HL-60 (cell line): ENCODE measurements at regions not wholly inside any gene's neighbourhood (a gene's known extent, or its start where the extent isn't known, plus 50 kb on each side); places are given as distances from the start of the nearest gene placed in this dataset.

Experiments
- DNase-seq, 2 experiments: peaks; one replicate each; pipeline ENCODE4 v3.0.0-alpha.2; 2010 to 2020; ENCODE audit warnings: low read depth in 1 of 2, low spot score in 1 of 2
- H3K27ac ChIP-seq: fragments of 250-450 bp; sonication (Bioruptor Pico); replicated peaks from 2 replicates; pipeline ENCODE4 v1.5.1; 2020; ENCODE audit warnings: mild to moderate bottlenecking, moderate library complexity
- H3K27me3 ChIP-seq: fragments of 250-450 bp; sonication (Bioruptor Pico); 2 replicates; pipeline ENCODE4 v1.5.1; 2021; ENCODE audit warnings: mild to moderate bottlenecking, moderate library complexity; ENCODE audit not compliant: insufficient read depth, poor library complexity, severe bottlenecking
- H3K4me3 ChIP-seq: replicated peaks from 2 replicates; pipeline ENCODE4 v1.5.1; 2011; ENCODE audit warnings: mild to moderate bottlenecking, control low read depth, low read length; ENCODE audit not compliant: insufficient read depth
- GABPA ChIP-seq: IDR thresholded peaks from 2 replicates; pipeline ENCODE4 v1.6.1; 2012; ENCODE audit warnings: low read depth
- POLR2AphosphoS5 ChIP-seq: IDR thresholded peaks from 2 replicates; pipeline ENCODE4 v1.6.1; 2012; ENCODE audit warnings: low read depth
- SPI1 ChIP-seq: IDR thresholded peaks from 2 replicates; pipeline ENCODE4 v1.6.1; 2012; ENCODE audit warnings: low read depth, mild to moderate bottlenecking, borderline replicate concordance
- TF ChIP-seq, protein P1 (sequence below): IDR thresholded peaks from 2 replicates; pipeline ENCODE4 v1.6.1; 2012; ENCODE audit warnings: low read depth; ENCODE audit not compliant: insufficient replicate concordance
- TF ChIP-seq, protein P2 (sequence below): IDR thresholded peaks from one replicate; pipeline ENCODE4 v1.5.1; 2011; ENCODE audit warnings: low read length, control low read depth, inconsistent platforms; ENCODE audit not compliant: insufficient read depth

DNA sequence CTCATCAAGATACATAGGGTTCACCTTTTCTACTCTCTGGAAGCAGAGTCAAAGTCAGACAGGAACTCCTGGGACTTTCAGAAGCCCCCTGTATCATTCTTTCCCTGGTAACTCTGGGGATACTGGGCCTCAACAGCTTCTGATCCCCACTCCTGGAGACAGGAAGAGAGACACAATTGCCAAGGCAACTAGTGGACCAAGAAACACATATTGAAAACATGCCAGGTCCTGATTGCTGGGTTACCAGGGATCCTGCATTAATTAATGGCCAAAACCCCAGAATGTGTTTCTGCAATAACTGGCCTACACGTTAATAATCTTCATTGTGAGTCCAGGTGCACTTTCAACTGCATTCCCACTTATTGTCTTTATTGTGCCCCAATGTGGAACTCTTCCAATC lies 260.8 kb upstream of the POU2AF2 start:
- no peak overlapping the region for H3K4me3 ChIP-seq
- H3K27ac ChIP-seq = no peak overlapping the region
- DNase-seq = no peak
- no peaks in the 10 kb centered on the region for H3K27me3 ChIP-seq
- TF ChIP-seq POLR2AphosphoS5 (no peak), SPI1 (no peak), GABPA (no peak)
- TF ChIP-seq, protein P1, sequence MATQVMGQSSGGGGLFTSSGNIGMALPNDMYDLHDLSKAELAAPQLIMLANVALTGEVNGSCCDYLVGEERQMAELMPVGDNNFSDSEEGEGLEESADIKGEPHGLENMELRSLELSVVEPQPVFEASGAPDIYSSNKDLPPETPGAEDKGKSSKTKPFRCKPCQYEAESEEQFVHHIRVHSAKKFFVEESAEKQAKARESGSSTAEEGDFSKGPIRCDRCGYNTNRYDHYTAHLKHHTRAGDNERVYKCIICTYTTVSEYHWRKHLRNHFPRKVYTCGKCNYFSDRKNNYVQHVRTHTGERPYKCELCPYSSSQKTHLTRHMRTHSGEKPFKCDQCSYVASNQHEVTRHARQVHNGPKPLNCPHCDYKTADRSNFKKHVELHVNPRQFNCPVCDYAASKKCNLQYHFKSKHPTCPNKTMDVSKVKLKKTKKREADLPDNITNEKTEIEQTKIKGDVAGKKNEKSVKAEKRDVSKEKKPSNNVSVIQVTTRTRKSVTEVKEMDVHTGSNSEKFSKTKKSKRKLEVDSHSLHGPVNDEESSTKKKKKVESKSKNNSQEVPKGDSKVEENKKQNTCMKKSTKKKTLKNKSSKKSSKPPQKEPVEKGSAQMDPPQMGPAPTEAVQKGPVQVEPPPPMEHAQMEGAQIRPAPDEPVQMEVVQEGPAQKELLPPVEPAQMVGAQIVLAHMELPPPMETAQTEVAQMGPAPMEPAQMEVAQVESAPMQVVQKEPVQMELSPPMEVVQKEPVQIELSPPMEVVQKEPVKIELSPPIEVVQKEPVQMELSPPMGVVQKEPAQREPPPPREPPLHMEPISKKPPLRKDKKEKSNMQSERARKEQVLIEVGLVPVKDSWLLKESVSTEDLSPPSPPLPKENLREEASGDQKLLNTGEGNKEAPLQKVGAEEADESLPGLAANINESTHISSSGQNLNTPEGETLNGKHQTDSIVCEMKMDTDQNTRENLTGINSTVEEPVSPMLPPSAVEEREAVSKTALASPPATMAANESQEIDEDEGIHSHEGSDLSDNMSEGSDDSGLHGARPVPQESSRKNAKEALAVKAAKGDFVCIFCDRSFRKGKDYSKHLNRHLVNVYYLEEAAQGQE = no peak
- TF ChIP-seq, protein P2, sequence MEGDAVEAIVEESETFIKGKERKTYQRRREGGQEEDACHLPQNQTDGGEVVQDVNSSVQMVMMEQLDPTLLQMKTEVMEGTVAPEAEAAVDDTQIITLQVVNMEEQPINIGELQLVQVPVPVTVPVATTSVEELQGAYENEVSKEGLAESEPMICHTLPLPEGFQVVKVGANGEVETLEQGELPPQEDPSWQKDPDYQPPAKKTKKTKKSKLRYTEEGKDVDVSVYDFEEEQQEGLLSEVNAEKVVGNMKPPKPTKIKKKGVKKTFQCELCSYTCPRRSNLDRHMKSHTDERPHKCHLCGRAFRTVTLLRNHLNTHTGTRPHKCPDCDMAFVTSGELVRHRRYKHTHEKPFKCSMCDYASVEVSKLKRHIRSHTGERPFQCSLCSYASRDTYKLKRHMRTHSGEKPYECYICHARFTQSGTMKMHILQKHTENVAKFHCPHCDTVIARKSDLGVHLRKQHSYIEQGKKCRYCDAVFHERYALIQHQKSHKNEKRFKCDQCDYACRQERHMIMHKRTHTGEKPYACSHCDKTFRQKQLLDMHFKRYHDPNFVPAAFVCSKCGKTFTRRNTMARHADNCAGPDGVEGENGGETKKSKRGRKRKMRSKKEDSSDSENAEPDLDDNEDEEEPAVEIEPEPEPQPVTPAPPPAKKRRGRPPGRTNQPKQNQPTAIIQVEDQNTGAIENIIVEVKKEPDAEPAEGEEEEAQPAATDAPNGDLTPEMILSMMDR = no peak

DNA sequence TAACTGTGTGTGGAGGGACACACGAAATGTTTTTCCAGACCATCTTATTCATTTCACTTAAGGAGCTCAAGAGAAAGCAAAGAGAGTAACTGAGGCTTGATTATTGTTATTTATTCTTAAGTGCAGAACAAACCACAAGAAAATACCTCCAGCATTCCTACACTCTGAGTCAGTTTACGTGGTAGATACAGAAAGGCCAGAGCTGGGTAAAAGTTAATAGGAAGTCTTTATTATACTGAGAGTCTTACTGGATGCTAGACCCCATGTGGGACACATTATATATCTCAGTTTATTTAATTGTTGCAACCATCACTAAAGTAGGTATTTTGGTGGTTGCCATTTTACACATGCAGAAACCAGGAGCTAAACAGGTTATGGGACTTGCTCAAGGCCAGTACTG lies 261.4 kb upstream of the POU2AF2 start:
- Histone ChIP-seq H3K27me3 (no peaks in the 10 kb centered on the region), H3K4me3 (no peak overlapping the region), H3K27ac (no peak overlapping the region)
- TF ChIP-seq, protein P1 = no peak
- no peak for TF ChIP-seq SPI1
- TF ChIP-seq, protein P2 = no peak
- TF ChIP-seq POLR2AphosphoS5 = no peak
- no peak for TF ChIP-seq GABPA
- no peak for DNase-seq

DNA sequence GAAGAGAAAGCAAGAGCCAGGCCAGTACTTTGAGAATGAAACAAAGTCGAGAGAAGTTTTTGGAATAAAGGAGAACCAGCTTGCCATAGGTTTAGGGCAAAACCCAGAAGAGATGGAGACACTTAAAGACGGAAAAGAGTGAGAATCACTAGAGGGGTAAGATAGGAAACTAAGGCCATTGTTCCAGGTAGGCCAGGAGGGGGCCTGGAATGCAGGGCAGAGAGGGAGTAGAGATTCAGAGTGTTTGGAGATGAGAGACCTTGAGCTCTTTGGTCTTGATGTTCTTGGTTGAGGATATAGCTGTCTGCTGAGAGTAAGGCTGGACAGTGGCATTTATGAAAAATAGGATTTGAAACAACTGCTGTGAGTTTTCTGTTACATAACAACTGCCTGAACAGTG lies 263.3 kb upstream of the POU2AF2 start:
- Histone ChIP-seq H3K27ac (no peak overlapping the region), H3K4me3 (no peak overlapping the region), H3K27me3 (no peaks in the 10 kb centered on the region)
- TF ChIP-seq GABPA (no peak), POLR2AphosphoS5 (no peak), SPI1 (no peak)
- TF ChIP-seq, protein P1 = no peak
- TF ChIP-seq, protein P2 = no peak
- DNase-seq = no peak
